HepG2 (cell line): ENCODE measurements at regions not wholly inside any gene's neighbourhood (a gene's known extent, or its start where the extent isn't known, plus 50 kb on each side); places are given as distances from the start of the nearest gene placed in this dataset.
"Not testable (repeated sequence)": the region's sequence is repeated elsewhere in the genome, so short reads cannot be mapped to it uniquely, and the experiment has no call there.

Experiments
- ATAC-seq: fragments of 200-7000 bp; cut with Tn5 transposase; 3 replicates; pipeline ENCODE4 v1.9.1; 2020; ENCODE audit warnings: mild to moderate bottlenecking, moderate library complexity
- BruUV-seq: library from RNA; stranded (reverse); fragments of 400-500 nt; replicated peaks from 2 replicates; lab custom pipeline; 2021; lab: Mats Ljungman, UMichigan
- CTCF ChIA-PET: fragments of 300-600 bp; formaldehyde crosslinking; extraction: SDS; loops from one replicate; lab custom pipeline; 2021; ENCODE audit warnings: low total read pairs, inconsistent platforms, low intra/inter-chr PET ratio; lab: Yijun Ruan, JAX
- POLR2A ChIA-PET: fragments of 350-600 bp; sonication (Branson Sonifier 250); formaldehyde crosslinking; loops from one replicate; lab custom pipeline; 2020; ENCODE audit warnings: antibody characterized with exemption, inconsistent platforms; lab: Yijun Ruan, JAX
- DNase-seq: peaks from one replicate; pipeline ENCODE4 v3.0.0-alpha.2; 2015; ENCODE audit warnings: low spot score
- FAIRE-seq: peaks from 3 replicates; lab custom pipeline; 2011; peaks lifted over from hg19 to GRCh38; lab: Jason Lieb, UNC
- H2AFZ ChIP-seq: one replicate; pipeline ENCODE4 v1.6.1; 2011; ENCODE audit warnings: low read length, inconsistent platforms
- H3K27ac ChIP-seq: fragments of 300-600 bp; 3 replicates; pipeline ENCODE4 v1.8.0; 2011; ENCODE audit warnings: mixed run types, mild to moderate bottlenecking, mixed read lengths, low read length, inconsistent platforms; ENCODE audit not compliant: insufficient read depth; ENCODE audit errors: extremely low read length
- H3K27me3 ChIP-seq, 2 experiments: fragments of 200-600 bp in 1 of 2; 2 replicates in 1 of 2; 3 replicates in 1 of 2; pipeline versions ENCODE4 v1.6.0 to v1.8.0; 2011; ENCODE audit warnings: low read length in 2 of 2, mild to moderate bottlenecking in 2 of 2, moderate library complexity in 2 of 2, inconsistent platforms in 1 of 2; ENCODE audit not compliant: insufficient read depth in 2 of 2, control insufficient read depth in 1 of 2
- H3K36me3 ChIP-seq, 2 experiments: fragments of 200-600 bp in 1 of 2; replicated peaks in 1 of 2; 2 replicates in 1 of 2; 3 replicates in 1 of 2; pipeline versions ENCODE4 v1.5.1 to v1.8.0; 2011; ENCODE audit warnings: low read length in 2 of 2, inconsistent platforms in 1 of 2; ENCODE audit not compliant: insufficient read depth in 2 of 2, control insufficient read depth in 1 of 2
- H3K4me1 ChIP-seq: 2 replicates; pipeline ENCODE4 v1.5.1; 2012; ENCODE audit warnings: low read length, inconsistent platforms; ENCODE audit not compliant: insufficient read depth
- H3K4me2 ChIP-seq: 2 replicates; pipeline ENCODE4 v1.6.0; 2011; ENCODE audit warnings: low read depth, low read length, inconsistent platforms
- H3K4me3 ChIP-seq, 3 experiments: fragments of 200-600 bp in 1 of 3; sonication (generic), shearing (Covaris generic) in 1 of 3; replicated peaks in 1 of 3; 2 replicates each; pipeline ENCODE4 v1.5.1; 2011 to 2016; ENCODE audit warnings: low read length in 3 of 3, inconsistent platforms in 2 of 3, low read depth in 2 of 3, mild to moderate bottlenecking in 2 of 3, control low read depth in 1 of 3, mixed read lengths in 1 of 3; ENCODE audit not compliant: insufficient read depth in 1 of 3
- H3K79me2 ChIP-seq: one replicate; pipeline ENCODE4 v1.6.1; 2011; ENCODE audit warnings: low read length, inconsistent platforms; ENCODE audit not compliant: insufficient read depth
- H3K9ac ChIP-seq: 2 replicates; pipeline ENCODE4 v1.6.0; 2011; ENCODE audit warnings: mild to moderate bottlenecking, low read depth, low read length, inconsistent platforms; ENCODE audit not compliant: insufficient read depth
- H3K9me3 ChIP-seq: 2 replicates; pipeline ENCODE4 v1.5.1; 2012; ENCODE audit warnings: mild to moderate bottlenecking, low read length
- H4K20me1 ChIP-seq: 2 replicates; pipeline ENCODE4 v1.6.0; 2011; ENCODE audit warnings: inconsistent platforms, mild to moderate bottlenecking, low read length, moderate library complexity; ENCODE audit not compliant: insufficient read depth
- CC2D1A ChIP-seq: sonication (generic); formaldehyde crosslinking; IDR thresholded peaks from 2 replicates; pipeline ENCODE4 v1.8.1; 2023; ENCODE audit warnings: mild to moderate bottlenecking, missing genetic modification reagents
- KDM6A ChIP-seq: IDR thresholded peaks from 2 replicates; pipeline ENCODE4 v1.6.1; 2016; ENCODE audit warnings: low read depth
- KLF11 ChIP-seq: IDR thresholded peaks from 2 replicates; pipeline ENCODE4 v1.6.1; 2016; ENCODE audit warnings: missing compliant biosample characterization
- MIER2 ChIP-seq: IDR thresholded peaks from 2 replicates; pipeline ENCODE4 v1.6.1; 2016; ENCODE audit warnings: missing biosample characterization, missing genetic modification reagents
- NCOA2 ChIP-seq: sonication (generic); formaldehyde crosslinking; IDR thresholded peaks from 2 replicates; pipeline ENCODE4 v1.8.0; 2022; ENCODE audit warnings: inconsistent platforms
- SP5 ChIP-seq: IDR thresholded peaks from 2 replicates; pipeline ENCODE4 v1.6.1; 2016; ENCODE audit warnings: low read depth, borderline replicate concordance
- SPEN ChIP-seq: sonication (generic); formaldehyde crosslinking; IDR thresholded peaks from 2 replicates; pipeline ENCODE4 v1.5.1; 2020; ENCODE audit warnings: low read depth, mild to moderate bottlenecking, missing genetic modification reagents
- ZBTB46 ChIP-seq: sonication (generic); formaldehyde crosslinking; IDR thresholded peaks from 2 replicates; pipeline ENCODE4 v1.4.0; 2020; ENCODE audit warnings: mild to moderate bottlenecking, missing genetic modification reagents, borderline replicate concordance
- ZNF225 ChIP-seq: sonication (generic); formaldehyde crosslinking; IDR thresholded peaks from 2 replicates; pipeline ENCODE4 v1.4.0; 2020; ENCODE audit warnings: mild to moderate bottlenecking, missing genetic modification reagents
- ZNF24 ChIP-seq: fragments of 450-650 bp; IDR thresholded peaks from 2 replicates; pipeline ENCODE4 v1.6.1; 2017; ENCODE audit warnings: antibody characterized with exemption, mild to moderate bottlenecking
- ZNF614 ChIP-seq: IDR thresholded peaks from 2 replicates; pipeline ENCODE4 v1.6.1; 2018; ENCODE audit warnings: missing biosample characterization, missing genetic modification reagents, inconsistent platforms, borderline replicate concordance
- WGBS: methylation state at CpG from one replicate; pipeline ENCODE4 v1.1.6; 2017; ENCODE audit warnings: low lambda C conversion rate; 5-methylcytosine and 5-hydroxymethylcytosine counted together
- in situ Hi-C: cut with HindIII; loops from 2 replicates; pipeline ENCODE4 v1.10.0; 2017; ENCODE audit warnings: low pct_unique_long_range_greater_than_20kb; ENCODE audit not compliant: extremely low pct_ligation_motif_present
- intact Hi-C: fragments of 100-400 bp; cut with micrococcal nuclease; formaldehyde crosslinking; loops from one replicate; pipeline ENCODE4 v1.10.0; 2022; ENCODE audit not compliant: unreplicated experiment

GRCh38 chr14:56358851-56359614 is 220.6 kb upstream of the TMEM260 start:
- no peak overlapping the region for H3K4me2 ChIP-seq
- no peak overlapping the region for H2AFZ ChIP-seq
- H3K79me2 ChIP-seq: no peaks in the 10 kb centered on the region
- H3K4me1 ChIP-seq: no peaks in the 10 kb centered on the region
- DNase-seq (no peak), FAIRE-seq (no peak), ATAC-seq (no peak)
- H3K27ac ChIP-seq: no peak overlapping the region
- in situ Hi-C loops: no loop called here
- ChIA-PET CTCF (no interaction called here), POLR2A (no interaction called here)
- TF ChIP-seq NCOA2 (CRISPR knock-in tag) (no peak), KLF11 (CRISPR knock-in tag) (no peak), SP5 (CRISPR knock-in tag) (no peak), ZBTB46 (CRISPR knock-in tag) (no peak), CC2D1A (no peak), KDM6A (CRISPR knock-in tag) (no peak), ZNF614 (CRISPR knock-in tag) (no peak), MIER2 (no peak), ZNF24 (no peak), SPEN (no peak), ZNF225 (CRISPR knock-in tag) (no peak)
- no TSS peak for BruUV-seq
- no peaks in the 10 kb centered on the region for H4K20me1 ChIP-seq
- H3K27me3 ChIP-seq: no peaks in the 10 kb centered on the region
- no peak overlapping the region for H3K9ac ChIP-seq
- no peaks in the 10 kb centered on the region for H3K9me3 ChIP-seq
- no peaks in the 10 kb centered on the region for H3K36me3 ChIP-seq
- H3K4me3 ChIP-seq: no peak overlapping the region
- WGBS: 10% methylated on average over 7 of the region's 7 CpGs
- intact Hi-C loops: no loop called here

GRCh38 chr14:56365663-56366062 is 213.9 kb upstream of the TMEM260 start:
- BruUV-seq, H3K27ac ChIP-seq, in situ Hi-C loops, H3K9ac ChIP-seq, H3K27me3 ChIP-seq, intact Hi-C loops, CTCF ChIA-PET, H3K9me3 ChIP-seq, H3K4me2 ChIP-seq, DNase-seq, H3K4me3 ChIP-seq, H3K4me1 ChIP-seq, H4K20me1 ChIP-seq, H2AFZ ChIP-seq, ATAC-seq, H3K79me2 ChIP-seq, POLR2A ChIA-PET, FAIRE-seq, H3K36me3 ChIP-seq: not testable (repeated sequence)
- 0% methylated on average over 1 of the region's 1 CpG for WGBS
